ENCODE measurements at regions not wholly inside any gene's neighbourhood (a gene's known extent, or its start where the extent isn't known, plus 50 kb on each side); places are given as distances from the start of the nearest gene placed in this dataset.
A peak's percentile ranks its signal among the peaks of the same experiment; 100 is the strongest.
"Not testable (repeated sequence)": the region's sequence is repeated elsewhere in the genome, so short reads cannot be mapped to it uniquely, and the experiment has no call there.

DNA sequence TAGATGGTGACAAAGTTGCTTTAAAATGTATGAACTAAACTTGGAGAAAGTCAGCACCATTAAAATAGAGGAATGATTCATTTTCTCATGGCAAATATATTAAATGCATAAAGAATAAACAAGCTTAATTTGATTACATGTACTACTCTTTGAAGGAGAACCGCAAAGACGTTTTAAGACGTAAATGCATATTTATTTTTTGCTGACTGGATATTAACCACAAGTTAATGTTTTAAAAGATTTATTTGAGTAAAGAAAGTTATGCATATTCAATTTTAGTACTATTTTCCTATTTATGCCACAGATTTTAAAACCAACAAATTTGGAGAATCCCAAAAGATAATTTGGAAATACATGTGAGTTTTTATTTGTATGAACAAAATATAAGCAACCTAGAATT, 1121.9 kb downstream of the CDH8 start:
- intact Hi-C loops (cut with DNase I), result no loop called here
- DNase-seq, result no peak

DNA sequence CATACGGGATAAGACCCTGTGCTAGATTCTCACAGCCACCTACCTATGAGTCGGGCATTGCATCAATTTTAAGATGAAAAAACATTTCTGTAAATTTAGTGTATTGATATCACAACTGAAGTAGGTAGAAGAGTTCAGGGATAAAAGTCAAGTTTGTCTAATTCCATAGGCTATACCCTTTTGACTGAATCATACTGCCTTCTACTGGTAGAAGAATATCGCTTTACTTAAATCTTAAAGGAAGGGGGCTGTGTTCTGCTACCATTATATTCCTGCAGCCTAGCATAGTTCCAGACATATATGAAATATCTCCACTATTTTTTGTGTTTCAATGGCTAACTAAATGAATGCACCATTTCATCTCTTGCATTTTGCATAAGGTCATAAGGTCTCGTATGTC, 1128.6 kb downstream of the CDH8 start:
- intact Hi-C loops (cut with DNase I), result no loop called here

DNA sequence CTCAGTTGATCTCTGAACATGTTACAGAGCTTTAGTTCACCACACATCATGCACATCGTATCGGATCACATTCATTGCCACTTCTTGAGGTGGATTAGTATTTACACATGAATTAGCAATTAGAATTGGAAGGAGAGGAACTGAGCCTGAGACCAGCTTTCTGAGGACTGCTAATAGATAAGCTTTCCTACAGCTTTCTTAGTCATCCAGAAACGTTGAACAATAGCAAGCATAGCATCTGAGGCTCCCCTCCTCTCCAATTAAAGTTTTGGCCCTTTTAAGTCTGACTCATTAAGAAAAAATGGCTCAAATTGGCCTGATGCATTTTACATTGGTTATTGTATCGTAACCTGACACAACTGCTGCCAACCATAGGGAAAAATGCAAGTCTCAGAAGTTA, 1130.4 kb downstream of the CDH8 start:
- intact Hi-C loops (cut with DNase I), result no loop called here
- no peak for DNase-seq

More for the DNA sequence above, 1128.6 kb downstream of the CDH8 start:
- no peak for DNase-seq

DNA sequence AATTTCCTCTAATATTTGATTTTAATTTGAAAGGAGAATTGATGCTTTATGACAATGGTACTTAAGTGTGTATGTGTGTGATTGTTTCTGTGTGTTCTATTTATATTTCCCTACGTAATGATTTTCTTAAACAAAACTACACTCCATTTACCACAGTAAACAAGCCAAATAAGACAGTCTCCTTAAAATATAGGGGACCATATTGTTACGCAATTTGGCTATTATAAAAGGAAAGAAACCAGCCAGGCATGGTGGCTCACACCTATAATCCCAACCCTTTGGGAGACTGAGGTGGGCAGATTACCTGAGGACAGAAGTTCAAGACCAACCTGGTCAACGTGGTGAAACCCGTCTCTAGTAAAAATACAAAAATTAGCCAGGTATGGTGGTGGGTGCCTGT, 1134.1 kb downstream of the CDH8 start:
- intact Hi-C loops (cut with DNase I), result no loop called here

DNA sequence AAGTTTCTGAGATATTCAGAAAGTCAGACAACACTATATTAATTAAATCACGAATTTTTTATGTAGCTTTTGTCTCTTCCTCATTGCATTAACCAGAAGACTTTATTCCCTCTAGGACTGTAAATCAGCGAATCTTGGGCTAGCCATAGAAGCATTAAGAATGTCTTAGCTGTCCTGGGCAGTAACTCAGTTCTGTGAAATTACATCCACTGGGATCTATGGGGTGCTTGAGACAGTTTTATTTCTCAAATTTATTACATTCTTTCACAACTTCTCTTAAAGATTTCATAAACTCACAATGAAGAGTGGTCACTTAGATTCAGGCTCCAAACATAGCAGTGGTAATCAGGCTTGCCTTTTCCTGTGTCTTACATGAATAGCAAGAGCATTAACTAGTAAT, 1153.4 kb downstream of the CDH8 start:
- DNase-seq, result no peak
- intact Hi-C loops (cut with DNase I), result no loop called here

More for the DNA sequence above, 1134.1 kb downstream of the CDH8 start:
- no peak for DNase-seq

DNA sequence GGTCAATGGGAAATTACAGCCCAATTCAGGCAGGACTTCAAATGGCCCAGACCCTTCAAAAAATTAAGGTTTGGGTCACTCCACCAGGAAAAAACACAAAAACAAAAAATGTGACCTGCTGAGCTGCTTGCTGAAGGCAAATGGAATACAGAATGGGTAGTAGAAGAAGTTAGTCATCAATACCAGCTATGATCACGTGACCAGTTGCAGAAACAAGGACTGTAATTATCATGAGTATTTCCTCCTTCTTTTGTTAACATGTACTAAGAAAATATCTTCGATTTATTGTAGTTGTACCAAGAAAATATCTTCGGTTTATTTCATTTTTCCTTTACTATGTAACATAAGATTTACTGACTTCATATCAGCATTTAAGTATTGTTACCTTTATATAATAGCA, 1183.6 kb downstream of the CDH8 start:
- intact Hi-C loops (cut with DNase I), result no loop called here
- DNase-seq, result no peak

DNA sequence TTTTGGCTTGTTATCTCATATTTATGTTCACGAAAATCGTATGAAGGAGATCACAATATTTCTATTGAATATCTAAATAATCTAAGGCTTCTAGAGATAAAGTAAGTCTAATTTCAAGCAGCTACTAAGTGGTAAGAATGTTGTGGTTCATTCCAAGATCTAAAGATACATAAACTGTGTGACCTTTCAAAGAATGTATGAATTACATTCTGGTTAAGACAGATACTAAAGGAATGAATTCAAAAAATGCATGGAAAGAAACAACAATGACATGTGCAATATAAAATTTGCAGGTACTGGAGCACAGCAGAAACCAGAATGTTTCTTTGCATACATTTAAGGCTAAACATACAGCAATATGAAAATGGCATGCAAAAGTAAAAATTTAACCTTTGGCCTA, 1214.6 kb downstream of the CDH8 start:
- intact Hi-C loops (cut with DNase I), result no loop called here
- DNase-seq, result no peak

DNA sequence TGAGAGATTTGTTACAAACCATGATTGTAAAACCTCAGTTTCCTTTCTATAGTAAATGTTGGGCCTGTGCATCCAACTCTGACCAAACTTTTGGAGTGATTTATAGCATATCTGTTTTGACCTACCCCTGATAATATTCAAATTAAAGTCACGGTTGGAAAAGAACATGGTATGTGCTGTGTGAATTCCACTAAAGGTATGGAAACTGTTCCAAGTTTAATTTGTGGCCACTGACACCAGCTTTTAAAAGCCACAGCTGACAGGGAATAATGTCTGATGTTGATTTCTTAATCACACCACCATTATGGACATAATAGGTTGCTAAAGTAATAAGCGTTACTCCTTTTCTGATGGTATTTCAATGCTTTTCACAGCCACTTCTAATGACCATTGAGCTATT, 1215.9 kb downstream of the CDH8 start:
- DNase-seq, result no peak
- intact Hi-C loops (cut with DNase I), result no loop called here

DNA sequence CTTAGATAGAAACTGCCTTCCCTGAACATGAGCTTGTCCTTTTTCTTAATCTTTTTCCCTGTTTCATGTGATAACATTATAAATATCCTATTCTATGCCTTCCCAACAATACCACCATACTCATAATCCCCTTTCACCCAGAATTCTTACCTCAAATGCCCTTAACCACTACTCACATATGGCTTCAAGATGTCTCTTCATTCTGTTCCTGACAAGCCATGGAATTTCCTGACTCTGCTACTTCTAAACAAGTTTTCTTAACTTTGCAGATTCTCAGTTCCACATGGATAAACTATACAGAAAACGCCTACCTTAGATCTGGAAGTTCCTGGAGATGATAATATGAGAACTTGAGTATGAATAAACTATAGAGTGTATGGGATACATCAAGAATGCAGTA, 1217.8 kb downstream of the CDH8 start:
- DNase-seq, result no peak
- intact Hi-C loops (cut with DNase I), result no loop called here

DNA sequence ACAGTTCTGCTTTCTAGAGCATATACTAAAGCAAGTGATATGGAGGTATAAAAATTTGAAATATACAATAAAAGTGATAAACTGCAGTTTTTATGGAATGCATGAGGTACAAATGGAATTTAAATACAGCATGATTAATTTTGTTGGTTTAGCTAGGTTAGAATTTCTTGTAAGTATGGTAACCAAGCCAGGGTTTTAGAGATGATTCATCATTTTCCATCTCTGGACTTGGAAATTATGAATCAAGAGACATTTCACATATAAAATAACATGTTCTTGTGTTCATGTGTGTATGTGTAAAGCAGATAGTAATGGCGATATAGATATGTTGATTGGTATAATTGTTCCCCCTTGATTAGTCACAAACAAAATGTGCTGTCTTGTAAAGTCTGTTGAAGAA, 1219.8 kb downstream of the CDH8 start:
- intact Hi-C loops (cut with DNase I), result no loop called here
- no peak for DNase-seq

DNA sequence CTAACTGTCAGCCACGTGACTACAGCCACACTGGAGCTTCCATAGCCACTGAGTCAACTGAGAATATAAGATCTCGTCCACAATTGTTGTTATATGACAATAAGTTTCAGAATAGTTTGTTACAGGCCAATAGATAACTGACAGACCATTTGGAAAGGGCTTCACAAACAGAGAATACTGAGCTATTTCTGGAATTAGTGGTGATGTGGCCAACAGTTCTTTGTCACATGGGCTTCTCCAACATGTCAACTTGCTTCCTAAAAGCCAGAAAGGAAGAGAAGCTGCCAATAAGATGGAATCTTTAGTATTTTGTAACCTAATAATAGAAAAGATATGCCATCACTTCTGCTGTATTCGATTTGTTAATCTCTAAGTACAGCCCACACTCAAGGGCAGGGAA, 1220.4 kb downstream of the CDH8 start:
- intact Hi-C loops (cut with DNase I), result no loop called here
- no peak for DNase-seq

DNA sequence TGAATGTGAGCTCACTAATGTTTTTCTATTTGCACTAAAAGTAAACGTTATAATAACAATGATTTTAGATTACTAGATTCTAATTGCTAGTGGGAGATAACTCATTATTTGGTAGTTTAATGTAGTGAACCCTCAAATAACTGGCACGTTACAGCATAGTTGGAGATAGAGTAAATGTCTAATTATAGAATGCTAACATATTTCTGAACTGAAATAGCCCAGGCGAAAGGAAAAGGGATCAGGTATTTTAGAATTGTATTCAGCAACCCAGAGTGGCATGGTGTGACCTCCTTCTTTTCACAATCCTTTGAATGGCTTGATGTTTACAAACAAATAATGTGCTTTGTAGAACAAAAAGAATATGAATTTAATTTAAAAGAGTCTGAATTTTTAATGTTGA, 1221.2 kb downstream of the CDH8 start:
- no peak for DNase-seq
- intact Hi-C loops (cut with DNase I), result no loop called here

DNA sequence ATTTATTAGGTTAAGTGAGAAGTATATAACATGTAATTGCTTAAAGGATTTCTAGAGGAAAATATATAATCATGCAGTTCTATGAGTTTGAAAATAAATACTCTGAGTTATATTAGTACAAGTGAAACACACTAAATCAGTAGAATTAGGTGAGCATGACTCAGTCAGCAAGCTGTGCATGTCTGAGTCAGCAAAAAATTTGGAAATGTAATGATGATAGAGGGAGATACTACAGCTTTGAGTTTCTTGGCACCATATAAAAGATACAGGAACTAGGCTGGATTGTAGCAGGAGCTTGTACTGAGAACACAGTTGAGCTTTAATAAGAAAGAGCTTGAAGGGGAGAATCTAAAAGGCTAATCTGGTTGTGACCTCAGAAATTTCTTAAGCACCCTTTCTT, 1224.6 kb downstream of the CDH8 start:
- intact Hi-C loops (cut with DNase I), result no loop called here
- peak in 1 of 42 donors; percentile 4 for DNase-seq

DNA sequence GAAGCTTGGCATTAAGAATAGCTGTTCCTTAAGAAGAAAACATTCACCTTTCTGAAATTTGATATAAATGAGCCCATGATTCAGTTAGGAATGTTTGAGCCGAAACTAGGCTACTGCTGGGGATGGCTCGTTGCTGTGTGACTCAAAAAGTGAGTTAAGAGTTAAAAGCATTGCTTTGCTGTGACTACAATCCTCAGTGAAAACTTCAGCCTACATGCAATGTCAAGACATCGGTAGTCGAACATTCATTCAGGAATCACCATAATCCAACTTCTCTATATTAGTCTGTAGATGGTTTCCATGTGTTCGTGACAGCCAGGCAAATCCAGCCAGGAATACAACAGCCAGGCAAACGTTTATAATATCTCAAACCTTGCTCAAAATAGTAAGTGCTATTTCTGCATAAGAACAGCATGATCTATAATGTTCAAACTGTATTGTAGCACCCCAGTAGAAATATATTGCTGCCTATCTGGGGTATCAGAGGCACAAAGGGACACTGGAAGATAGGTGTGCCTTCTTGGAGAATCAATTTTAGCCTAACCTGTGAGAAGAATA, 1225.1 kb downstream of the CDH8 start:
- intact Hi-C loops (cut with DNase I), result no loop called here
- DNase-seq, result no peak

DNA sequence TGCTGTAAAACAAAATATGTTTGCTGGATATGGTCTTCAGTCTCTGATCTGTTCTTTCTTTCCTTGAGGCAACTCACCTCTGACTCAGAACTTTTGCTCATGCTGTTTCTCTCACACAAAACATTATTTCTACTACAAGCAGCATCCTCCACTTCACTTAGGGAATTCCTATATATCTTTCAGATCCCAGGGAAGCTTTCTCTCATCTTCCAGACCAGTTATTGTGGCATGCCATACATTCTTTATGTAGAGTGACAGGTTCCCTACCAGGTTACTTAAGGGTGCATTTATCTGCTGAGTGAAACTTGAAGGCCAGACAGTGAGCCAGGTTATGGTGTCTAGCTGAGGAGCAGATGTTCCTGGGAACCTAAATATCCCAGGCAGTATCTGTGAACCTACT, 1226.0 kb downstream of the CDH8 start:
- DNase-seq, result no peak
- intact Hi-C loops (cut with DNase I), result no loop called here

DNA sequence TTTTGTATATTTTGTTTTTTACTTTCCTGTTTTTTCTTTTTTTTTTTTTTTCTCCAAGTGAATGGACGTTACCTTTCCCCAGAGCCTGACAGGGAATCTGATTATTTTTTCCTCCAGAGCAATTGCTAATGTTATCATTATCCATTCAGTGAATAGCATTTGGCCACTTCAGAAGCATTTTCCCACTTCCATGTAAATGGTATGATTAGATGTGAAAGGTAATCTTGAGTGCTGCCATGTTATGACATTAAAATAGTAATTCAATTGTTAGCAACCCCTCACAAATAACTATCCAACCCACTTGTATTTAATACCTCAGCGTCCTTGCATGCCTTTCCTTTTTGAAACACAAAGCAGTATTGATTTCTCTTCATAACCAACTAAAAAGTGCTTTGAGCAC, 1243.8 kb downstream of the CDH8 start:
- no peak for DNase-seq
- intact Hi-C loops (cut with DNase I), result no loop called here

DNA sequence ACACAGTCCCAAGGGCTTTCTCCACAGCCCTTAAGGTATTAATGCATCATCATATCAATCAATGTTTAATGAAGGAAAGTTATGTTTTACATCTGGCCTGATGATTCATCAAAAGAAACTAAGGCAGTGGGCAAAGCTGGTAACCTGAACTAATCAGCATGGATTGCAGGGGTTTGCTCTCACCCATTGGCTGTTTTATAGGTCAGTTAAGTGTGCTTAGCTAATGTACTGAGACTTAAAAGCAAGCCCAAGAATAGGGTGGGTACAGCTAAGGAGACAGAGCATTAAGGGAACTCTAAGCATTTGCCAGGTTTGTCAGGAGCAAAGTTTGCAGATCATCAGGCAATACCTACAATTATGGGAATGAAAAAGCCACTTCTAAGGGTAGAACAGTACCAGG, 1247.6 kb downstream of the CDH8 start:
- intact Hi-C loops (cut with DNase I), result no loop called here
- DNase-seq, result no peak

DNA sequence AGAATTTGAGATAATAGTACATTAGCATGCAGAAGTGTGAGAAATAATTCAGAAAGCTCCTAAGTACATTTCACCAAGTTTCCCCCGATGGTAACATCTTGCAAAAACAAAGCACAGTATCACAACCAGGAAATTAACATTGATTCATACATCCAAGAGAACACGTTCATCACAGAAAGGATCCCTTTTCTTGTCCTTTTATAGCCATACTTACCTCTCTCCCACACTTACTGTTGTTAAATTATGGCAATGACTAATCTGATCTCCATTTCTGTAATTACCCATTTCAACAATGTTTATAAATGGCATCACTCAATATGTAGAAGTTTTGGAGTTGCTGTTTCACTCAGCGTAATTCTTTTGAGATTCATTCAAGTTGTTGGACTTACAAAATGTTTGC, 1260.0 kb downstream of the CDH8 start:
- DNase-seq, result no peak
- intact Hi-C loops (cut with DNase I), result no loop called here

DNA sequence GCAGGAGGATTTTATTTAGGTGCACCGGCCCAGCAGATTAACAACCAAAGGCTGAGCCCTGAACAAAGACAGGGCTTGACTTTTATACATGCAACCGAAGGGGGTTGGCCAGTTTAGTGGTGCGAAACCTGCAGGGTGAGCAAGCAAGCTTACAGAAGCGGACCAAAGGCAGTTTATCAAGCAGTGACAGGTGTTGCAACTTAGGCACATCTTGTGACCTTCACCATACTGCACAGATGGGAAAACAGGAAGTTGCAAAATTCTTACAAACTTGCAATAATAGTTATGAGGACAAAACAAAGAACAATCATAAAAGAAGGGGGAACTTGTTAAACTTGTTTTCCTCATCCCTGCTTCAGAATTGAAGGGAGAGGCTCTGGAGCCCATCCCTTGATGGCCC, 1265.1 kb downstream of the CDH8 start:
- intact Hi-C loops (cut with DNase I), result no loop called here
- DNase-seq, result no peak

DNA sequence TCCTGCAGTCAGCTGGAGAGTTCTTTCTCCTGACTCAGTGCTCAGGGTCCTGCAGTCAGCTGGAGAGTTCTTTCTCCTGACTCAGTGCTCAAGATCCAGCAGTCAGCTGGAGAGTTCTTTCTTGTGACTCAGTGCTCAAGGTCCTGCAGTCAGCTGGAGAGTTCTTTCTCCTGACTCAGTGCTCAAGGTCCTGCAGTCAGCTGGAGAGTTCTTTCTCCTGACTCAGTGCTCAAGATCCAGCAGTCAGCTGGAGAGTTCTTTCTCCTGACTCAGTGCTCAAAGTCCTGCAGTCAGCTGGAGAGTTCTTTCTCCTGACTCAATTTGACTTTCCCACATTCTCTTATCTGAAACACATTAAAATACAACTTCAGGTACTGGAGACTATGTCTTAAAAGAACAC, 1265.9 kb downstream of the CDH8 start:
- intact Hi-C loops (cut with DNase I); DNase-seq: not testable (repeated sequence)

DNA sequence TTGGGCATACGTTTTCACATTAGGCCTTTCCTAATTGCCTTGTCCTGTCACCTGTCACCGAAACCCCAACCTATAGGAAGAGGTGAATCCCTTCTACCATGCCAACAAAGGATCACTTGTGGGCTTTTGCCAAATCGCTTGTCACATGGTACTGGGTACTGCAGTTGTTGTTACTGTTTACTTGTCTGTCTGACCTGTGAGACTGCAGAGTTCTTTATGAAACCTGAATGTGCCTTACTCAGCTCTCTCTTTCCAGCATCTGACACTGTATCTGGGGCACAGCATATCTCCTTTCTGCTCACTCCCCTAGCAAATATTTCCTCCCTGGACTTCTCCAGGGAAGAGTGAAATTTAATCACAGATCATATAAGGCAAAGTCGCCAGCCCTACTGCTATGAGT, 1272.4 kb downstream of the CDH8 start:
- no peak for DNase-seq
- intact Hi-C loops (cut with DNase I), result no loop called here

DNA sequence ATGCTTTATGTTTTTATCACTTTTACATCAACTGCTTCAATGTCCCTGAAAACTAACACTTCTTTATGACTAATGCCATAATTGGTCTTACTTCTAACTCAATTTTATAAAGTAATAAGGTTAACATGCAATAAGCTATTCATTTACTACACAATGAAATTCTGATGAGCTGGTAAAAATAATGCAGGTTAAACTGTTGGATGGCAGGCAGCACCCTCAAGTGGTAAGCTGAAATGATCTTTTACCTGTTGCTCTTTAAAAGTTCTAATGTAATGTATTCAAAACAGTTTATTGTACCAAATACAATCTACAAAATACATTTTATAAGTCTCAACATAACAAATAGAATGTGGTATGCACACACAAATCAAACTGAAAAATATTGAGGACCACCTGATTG, 1280.3 kb downstream of the CDH8 start:
- no peak for DNase-seq
- intact Hi-C loops (cut with DNase I), result no loop called here

Data from head of caudate nucleus (tissue), 42 donors.